Activated CD8-positive, alpha-beta memory T cell treated with anti-CD3 and anti-CD28 coated beads for 1 hour (primary cell): ENCODE measurements at regions not wholly inside any gene's neighbourhood (a gene's known extent, or its start where the extent isn't known, plus 50 kb on each side); places are given as distances from the start of the nearest gene placed in this dataset.
"Not testable (repeated sequence)": the region's sequence is repeated elsewhere in the genome, so short reads cannot be mapped to it uniquely, and the experiment has no call there.

Source experiments
- DNase-seq, 2 donors: peaks; one replicate each; pipeline ENCODE4 v3.0.0-alpha.2; 2020; ENCODE audit warnings: low read depth in 1 of 2; ENCODE audit errors: extremely low read depth in 1 of 2

- no peak for DNase-seq
Observed at GRCh38 chr6:90374201-90374600, 77.6 kb upstream of the BACH2 start.

- DNase-seq: no peak
Observed at GRCh38 chr6:90372885-90373284, 76.2 kb upstream of the BACH2 start.

DNA sequence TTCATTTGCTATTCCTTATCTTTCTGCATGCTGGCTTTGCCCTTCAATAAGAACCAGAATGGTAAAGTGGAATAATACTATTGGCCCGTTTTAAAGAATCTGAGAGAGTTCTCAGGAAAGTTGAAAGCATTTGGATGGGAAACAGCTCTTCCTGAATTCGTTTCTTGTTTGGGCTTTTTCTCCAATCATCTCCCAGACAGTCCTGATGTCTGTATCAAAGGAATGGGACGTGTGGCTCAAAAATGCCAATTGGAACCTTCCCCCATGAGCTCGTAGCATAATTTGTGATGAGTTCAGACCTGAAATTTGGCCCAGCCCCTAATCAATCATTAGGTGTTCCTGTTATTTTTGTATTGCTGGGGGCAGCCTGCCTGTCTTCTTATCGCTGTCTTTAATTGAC, 75.8 kb upstream of the BACH2 start:
- DNase-seq: no peak

DNA sequence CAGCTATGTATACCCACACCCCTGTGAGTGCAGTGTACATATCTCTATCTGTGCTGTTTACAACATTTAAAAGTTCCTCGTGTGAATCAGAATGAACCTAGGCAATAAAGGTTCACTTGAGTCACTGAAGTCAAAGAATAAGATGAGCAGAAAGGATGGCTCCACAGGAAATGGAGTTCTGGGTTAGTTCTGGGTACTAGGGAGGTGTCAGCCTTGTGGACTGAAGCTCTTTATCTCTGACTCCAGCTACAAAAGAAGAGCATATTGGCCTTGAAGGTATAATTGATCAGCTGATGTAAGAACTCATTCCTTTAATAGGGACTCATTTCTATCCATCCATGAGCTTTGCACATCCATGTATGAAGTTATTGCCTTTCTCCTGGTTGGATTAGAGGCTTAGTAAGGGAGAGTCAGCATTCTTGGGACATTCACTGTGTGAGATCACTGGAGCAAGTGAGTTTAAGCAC, 73.9 kb upstream of the BACH2 start:
- DNase-seq: no peak

DNA sequence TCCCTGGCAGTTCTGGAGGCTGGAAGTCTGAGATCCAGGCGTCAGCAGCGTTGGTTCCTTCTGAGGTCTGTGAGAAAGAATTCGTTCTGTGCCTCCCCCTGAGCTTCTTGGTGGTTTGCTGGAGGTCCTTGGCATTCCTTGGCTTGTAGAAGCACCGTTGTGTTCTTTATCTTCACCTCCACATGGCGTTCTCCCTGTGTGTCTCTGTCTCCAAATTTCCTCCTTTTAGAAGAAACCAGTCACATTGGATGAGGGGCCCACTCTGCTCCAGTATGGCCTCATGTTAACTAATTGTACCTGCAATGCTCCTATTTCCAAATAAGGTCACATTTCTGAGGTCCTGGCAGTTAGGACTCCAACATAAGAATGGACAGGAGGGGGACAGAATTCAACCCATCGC, 73.0 kb upstream of the BACH2 start:
- DNase-seq: no peak

GRCh38 chr6:90369024-90369519, 72.4 kb upstream of the BACH2 start:
- no peak for DNase-seq

DNA sequence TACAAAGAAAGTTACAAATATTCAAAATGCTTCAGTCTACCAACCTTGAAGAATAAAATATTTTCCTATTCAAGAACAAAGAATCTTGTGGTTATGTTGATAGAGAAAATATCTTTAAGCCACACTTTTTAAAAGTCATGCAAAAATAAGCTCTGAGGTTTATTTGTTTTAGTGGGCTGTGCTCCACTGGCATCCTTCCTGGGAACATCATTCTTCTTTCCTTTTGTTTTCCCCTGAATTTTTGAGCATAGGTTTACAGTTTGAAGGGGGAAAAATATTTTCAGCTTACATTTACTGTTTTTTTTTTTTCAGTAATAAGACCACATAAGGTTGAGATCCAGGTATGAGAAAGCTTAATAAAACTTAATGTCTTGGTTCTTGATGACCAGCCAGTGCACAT, 72.0 kb upstream of the BACH2 start:
- no peak for DNase-seq

- no peak for DNase-seq
Observed at GRCh38 chr6:90368001-90368400, 71.4 kb upstream of the BACH2 start.

DNA sequence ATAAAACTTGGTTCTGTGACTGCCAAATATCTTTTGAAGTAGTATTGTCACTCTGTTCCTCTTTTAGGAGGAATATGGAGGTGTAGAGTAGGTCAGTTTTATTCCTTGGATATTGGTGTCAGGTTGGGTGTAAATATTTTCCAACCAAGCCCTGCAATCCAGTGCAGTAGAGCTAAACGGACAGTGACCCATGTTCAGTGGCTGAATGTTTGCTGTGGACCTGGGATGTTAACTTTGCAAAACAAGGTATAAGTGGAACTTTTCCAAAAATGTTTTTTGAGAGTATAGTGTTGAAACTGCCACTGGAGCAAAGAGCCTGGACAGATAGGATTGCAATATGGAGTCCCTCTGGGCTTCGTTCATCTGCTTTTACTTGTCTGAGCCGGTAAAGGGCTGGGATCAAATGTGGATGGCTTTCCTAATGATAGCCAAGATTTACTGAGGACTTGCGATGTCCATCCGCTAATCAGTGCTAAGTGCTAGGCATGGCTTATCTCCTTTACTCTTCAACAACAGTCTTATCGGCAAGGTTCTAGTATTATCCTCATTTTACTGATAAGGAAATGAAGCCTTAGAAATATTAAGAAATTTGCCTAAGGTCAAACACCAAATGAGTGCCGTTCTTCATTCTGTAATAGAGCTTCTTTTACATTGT, 69.0 kb upstream of the BACH2 start:
- DNase-seq: no peak

GRCh38 chr6:90365002-90365401, 68.4 kb upstream of the BACH2 start:
- DNase-seq: no peak

GRCh38 chr6:90364286-90364685, 67.6 kb upstream of the BACH2 start:
- no peak for DNase-seq

- DNase-seq: no peak
Observed at GRCh38 chr6:90362318-90362717, 65.7 kb upstream of the BACH2 start.

GRCh38 chr6:90361174-90361573, 64.5 kb upstream of the BACH2 start:
- DNase-seq: no peak

GRCh38 chr6:90358036-90358770, 61.6 kb upstream of the BACH2 start:
- DNase-seq: not testable (repeated sequence)

DNA sequence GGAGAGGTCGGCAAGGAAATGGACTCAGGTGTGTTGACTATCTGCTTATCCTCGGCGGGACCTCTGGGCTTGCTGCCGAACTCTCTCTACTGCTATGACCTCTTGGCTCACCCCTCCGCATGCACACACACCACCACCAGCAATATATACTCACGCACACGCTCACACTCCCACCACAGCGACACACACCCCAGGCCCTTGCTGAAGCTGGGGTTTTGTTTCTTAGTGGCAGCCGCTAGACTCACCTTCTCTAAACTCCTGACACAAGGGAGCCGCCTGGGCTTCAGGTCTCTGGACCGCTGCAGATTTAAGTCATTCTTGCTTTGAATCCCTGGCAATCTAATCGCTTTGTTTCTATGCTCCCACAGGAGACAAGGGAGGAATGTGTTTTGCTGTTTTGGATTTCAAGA, 59.4 kb upstream of the BACH2 start:
- DNase-seq: no peak

GRCh38 chr6:90354961-90355360, 58.3 kb upstream of the BACH2 start:
- no peak for DNase-seq

GRCh38 chr6:90351696-90352095, 55.1 kb upstream of the BACH2 start:
- DNase-seq: no peak

GRCh38 chr6:90350689-90351554, 54.3 kb upstream of the BACH2 start:
- DNase-seq: peak in 1 of 2 donors; percentile 19

GRCh38 chr6:90347411-90347851, 50.8 kb upstream of the BACH2 start:
- no peak for DNase-seq

DNA sequence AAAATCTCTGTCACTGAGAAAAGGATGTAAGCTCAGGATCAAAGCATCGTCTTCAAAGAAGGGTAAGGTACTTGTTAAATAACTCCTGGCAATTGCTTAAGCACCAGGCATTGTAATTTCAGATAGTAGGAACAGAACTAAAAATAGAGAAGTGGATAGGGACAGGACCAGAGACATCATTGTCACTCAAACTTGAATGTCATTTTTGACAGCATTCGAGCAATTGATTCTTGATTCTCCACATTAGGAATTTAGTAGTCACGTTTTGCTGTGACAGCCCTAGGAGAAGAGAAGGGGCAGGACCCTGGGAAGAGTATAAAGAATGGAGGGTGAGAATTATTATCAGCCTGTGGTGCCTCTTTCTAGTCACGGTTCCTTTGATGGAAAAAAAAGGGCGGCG, 50.1 kb upstream of the BACH2 start:
- no peak for DNase-seq
